HG03025 (cell line): ENCODE measurements at regions not wholly inside any gene's neighbourhood (a gene's known extent, or its start where the extent isn't known, plus 50 kb on each side); places are given as distances from the start of the nearest gene placed in this dataset.

Experiments
- ATAC-seq: cut with Tn5 transposase; IDR thresholded peaks from one replicate; pipeline ENCODE4 v1.9.1; 2021; ENCODE audit warnings: mild to moderate bottlenecking, moderate library complexity; ENCODE audit not compliant: unreplicated experiment, low FRiP score

DNA sequence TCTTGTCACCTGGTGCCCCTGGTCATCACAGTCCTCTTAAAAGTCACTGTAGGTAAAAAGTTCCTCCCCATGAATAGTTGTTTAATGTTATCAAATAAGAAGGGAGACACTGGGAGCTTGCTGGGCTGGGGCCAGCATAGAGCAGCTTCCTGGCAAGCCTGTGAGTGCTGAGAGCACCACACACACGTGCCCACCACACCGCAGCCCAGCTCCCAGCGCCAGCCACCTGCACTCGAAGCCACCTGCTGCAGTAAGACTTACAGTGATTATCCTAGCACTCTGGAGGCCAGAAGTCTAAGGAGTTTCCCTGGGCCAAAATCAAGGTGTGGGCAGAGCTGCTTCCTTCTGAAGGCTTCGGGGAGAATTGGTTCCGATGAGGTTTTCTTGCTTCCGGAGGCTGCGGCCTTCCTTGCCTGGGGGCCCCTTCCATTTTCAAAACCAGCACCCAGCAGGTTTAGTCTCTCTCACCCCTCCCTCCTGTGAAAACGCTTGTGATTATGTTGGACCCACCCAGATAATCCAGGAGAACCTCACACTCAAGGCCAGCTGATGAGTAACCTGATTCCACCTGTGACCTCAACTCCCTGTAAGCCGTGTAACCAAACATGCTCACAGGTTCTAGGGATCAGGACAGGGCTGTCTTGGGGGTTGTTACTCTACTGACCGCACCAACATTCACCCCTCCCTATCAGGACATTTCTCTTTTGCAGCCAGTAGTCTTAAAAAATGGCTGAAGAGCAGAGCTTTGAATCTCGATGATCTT is 687.2 kb downstream of the TBC1D22A start:
- no peak for ATAC-seq

DNA sequence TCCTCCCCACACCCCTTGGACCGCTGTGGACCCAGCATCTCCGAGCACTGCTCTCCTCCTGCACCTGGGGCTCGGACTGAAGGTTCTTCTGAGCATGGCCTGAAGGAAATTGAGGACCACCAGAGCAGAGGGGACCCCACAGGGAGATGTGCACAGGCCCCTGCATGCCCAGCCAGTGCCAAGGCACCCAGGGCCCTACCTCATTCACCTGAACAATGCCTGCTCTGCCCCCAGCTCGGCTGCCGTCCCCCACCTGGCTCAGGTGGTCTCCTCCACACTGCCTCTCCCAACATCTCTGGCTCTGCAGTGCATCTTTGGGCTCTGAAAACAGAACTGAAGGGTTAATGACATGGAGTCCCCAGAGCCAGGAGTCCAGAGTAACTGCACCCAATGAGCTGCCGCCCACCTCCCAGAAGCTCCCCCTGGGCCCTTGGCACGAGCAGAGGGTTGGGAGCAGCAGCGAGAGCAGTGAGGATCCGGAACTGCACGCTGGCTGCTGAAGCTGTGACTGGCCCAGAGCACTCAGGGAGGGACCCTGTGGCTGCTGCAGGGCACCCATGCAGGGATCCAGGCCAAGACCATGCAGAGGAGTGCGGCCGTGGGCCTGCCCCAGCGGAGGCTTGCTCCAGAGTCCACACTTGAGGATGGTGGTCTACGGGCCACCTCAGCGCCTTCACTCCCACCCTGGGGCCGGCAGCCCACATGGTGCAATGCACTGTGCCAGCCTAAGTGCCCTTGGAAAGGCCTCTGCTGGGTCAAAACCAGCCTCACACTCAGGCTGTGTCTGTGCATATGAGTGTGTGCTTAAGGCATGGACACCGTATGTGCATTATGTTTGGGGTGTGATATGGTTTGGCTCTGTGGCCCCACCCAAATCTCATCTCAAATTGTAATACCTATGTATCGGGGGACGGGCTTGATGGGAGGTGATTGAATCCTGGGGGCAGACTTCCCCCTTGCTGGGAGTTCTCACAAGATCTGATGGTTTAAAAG is 686.1 kb downstream of the TBC1D22A start:
- no peak for ATAC-seq

DNA sequence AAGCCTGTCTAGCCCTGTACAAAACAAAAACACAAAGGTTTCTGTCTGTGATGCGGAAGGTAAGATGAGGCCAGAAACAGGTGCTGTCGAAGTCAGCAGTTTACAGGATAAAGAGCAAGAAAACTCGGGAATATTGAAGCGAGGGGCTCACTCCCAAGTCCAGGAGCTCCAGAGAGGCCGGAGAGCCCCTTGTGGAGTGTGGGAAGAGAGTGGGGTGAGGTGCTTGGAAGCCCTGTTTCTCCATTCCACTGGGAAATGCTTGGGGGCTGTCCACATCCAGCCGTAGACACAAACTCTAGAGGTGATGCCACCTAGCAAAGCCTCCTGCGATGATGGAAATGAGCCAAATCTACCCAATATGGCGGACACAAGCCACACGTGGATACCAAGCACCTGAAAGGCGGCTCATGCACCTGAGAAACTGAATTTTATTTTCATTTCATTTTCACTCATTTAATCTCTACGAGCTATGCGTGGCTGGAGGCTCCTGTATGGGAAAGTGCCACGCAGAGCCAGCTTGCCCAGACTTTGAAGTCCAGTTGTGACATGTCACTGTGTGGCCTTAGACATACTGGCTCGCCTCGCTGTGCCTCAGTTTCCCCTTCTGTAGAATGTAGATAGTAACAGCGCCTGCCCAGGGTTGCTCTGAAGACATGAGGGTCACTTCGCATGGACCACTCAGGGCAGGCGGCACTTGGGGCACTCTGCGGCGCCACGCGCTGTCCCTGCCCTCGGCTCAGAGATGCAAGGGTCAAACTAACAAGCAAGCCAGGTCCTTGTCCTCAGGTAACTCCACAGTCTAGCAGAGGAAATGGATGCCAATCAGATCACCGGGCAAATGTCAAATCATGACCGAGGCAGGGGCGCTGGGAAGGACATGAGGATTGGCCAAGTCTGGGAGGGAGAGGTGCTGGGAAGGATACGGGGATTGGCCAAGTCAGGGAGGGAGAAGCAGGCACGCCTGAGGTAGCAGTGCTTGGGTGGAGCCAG is 684.7 kb downstream of the TBC1D22A start:
- ATAC-seq: no peak

DNA sequence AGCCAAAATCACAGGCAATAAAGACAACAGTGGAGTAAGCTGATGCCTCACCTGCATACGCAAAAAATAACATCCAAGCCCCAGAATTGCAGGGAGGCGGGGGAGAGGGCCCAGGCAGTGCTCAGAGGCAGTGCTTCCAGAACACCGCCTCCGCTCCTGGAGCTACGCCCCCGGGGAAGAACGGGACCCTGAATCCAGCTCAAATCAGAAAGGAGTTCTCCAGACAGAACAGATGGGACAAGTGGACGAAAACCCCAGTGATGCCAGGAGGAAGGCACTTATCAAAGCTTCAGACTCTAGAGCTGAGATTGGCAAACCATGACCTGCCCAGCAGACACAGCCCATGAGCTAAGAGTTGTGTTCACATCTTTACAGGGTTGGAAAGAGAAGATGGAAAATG is 683.9 kb downstream of the TBC1D22A start:
- ATAC-seq: no peak

DNA sequence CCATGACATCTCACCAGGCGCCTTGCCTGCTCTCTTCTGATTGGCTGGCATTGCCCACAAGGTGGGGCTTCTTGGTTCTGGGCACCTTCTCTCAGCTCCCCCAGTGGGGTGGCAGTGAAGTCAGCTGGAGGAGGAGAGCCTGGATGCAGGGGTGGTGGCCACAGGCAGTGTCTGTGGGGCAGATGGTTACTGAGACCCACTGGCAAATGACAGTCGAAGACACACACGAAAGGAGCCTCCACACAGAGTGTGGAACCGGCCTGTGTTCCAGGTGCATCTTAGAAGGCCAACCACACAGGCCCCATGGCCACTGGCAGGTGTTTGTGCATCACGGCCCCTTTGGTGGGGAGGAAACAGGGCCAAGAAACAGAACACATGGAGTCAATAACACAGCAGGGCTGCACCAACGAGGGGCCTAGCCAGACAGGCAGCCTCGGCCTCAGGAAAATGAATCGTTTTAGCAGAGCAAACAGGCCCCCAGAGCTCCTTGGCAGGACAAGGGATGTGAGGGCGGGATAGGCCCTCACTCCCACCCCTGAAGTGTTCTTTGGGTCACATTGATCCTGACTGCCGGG is 683.4 kb downstream of the TBC1D22A start:
- ATAC-seq: no peak

DNA sequence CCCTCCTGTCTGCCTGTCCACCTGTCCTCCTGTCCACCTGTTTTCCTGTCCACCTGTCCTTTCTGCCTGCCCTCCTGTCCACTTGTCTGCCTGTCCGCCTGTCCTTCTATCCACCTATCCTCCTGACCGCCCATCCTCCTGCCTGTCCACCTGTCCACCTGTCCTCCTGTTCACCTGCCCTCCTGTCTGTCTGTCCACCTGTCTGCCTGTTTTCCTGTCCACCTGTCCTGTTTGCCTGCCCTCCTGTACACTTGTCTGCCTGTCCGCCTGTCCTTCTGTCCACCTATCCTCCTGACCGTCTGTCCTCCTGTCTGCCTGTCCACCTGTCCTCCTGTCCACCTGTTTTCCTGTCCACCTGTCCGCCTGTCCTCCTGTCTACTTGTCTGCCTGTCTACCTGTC is 682.8 kb downstream of the TBC1D22A start:
- no peak for ATAC-seq

DNA sequence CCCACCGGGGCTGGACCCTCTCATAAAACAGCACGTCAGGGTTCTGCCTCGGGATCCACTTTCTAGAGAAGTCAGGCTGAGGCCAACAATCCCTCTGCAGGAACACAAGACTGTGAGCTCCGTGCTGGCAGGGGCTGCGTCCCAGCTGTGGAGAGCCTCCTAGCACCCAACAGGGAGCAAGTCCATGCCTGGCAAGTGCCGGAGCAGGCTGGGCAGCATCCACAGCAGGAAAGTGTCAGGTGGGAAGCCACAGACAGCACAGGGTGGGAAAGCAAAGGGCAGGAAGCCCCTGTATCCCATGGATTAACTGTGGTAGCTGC is 682.3 kb downstream of the TBC1D22A start:
- ATAC-seq: no peak

DNA sequence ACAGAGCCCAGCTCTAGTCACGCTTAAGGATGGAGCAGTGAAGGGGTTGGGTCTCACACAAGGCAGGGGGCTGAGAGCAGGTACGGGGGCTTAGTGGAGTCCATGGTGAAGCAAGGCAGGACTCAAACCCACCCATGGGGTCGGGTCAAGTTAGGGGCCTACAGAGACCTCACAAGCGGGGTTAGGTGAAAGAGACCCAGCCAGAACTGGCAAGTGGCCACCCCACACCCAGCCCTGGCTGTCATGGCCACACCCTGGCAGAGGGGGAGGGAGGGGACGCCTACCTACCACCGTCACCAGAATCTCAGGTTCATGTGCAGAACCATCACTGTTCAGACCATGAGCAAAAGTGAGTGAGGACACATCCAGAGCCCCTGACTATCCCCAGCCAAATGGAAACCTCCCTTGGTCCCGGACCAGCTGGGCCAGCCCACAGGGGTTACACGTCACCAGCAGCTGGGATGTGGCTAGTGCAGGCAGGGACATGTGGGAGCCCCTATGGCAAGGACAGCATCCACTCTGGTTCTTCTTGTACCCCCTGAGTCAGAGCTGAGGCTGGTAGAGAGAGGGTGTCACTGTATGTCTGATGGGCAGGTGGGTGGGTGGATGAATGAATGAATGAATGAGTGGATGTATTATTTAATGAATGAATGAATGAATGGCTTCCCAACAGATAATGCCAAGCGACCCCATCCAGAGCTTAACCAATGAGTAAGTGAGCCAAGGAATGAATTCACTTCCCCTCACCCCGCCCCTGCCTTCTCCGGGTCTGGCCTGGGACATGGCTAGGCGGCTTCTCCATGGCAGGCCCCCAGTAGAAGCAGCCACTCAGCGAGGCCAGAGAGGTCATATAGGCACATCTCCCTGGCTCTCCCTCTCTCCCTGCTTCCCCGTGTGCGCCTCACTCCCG is 681.6 kb downstream of the TBC1D22A start:
- no peak for ATAC-seq

DNA sequence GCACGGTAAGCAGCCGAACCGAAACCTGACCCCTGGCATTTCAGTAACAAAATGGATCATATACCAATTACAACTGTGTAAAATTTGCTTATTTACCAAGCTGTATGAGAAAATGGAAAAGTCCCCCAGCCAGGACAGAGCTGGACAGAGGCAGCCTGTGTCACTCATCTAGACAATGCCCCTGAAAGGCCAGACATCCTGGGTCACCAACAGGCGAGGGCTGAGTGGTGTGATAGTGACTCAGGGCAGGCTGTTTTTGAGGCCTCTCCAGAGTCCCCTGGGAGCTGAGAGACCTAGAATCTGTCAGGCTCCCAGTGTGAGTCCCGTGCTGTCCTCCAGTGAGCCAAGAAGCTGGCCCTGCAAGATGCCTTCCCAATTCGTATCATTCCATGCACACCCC is 680.4 kb downstream of the TBC1D22A start:
- no peak for ATAC-seq

DNA sequence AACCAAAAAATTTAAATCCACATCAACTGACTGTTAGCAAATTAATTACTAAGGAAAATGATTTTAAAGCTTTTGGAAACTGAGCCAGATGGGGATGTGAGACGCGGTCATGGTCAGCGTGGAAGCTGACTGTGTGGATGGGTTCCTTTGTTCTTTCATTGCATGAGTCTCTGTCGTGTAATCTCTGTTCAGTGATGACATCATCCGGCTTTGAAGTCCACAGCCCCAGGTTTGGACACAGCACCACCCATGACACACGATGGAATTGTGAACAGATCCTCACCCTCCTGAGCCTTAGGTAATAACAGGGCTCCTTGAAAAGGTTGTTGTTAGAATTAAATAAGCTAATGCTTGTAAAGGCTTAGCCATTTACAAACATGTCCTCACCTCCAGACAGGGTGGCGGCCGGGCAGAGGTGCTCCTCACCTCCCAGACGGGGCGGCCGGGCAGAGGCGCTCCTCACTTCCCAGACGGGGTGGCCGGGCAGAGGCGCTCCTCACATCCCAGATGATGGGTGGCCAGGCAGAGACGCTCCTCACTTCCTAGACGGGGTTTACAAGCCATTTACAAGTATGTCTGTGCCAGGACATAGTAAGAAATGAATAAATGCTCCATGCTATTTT is 677.3 kb downstream of the TBC1D22A start:
- ATAC-seq: no peak

DNA sequence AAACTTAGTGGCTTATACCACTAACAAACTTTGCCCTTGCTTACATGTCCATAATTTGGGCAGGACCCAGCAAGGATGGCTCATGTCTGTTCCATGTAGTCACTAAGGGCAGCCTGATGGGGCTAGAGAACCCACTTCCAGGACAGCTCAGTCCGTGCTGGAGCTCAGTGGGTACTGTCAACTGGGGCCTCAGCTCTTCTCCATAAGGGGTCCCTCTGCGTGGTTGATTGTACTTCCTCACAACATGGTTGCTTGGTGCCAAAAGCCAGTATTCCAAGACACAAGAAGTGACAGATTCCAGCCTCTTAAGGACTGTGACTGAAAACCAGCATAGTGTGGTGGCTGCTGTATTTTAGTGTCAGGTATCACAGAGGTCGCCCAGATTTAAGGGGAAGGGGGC is 675.2 kb downstream of the TBC1D22A start:
- ATAC-seq: no peak

DNA sequence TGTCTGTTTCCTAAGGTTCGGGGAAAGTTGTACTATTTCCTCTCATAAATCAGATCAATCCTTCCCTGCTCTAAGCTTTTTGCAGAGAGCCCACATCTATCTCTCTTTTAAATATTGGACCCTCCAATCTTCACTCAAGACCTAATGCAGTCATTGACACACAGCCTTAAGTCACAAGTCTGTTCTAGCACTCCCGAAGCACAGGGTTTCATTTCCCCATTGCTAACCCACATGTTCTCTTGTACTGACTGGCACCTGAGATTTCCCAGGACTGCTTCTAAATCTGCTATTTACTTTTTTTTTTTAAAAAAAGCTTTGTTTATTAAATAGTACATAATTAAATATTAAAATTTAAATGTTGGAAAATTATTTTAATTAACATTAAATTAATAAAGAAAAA is 674.7 kb downstream of the TBC1D22A start:
- no peak for ATAC-seq

DNA sequence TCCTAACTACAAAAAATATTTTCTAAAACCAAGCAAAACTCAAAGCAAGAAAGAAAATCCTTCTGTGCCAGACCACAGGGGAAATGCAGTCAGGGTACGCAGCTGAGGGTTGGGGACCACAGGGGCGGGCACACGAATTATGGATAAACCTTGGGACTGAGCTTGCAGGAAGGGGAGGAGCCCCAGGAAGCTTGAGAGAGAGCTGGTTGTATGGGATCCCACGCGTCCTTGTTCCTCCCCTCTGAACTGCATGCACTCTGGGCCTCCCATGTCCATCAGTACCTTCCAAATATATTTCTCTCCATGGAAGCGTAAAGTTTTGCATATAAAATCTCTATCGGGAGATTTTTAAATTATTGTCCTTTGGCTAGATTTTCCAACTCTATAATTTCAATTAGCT is 673.4 kb downstream of the TBC1D22A start:
- ATAC-seq: no peak

DNA sequence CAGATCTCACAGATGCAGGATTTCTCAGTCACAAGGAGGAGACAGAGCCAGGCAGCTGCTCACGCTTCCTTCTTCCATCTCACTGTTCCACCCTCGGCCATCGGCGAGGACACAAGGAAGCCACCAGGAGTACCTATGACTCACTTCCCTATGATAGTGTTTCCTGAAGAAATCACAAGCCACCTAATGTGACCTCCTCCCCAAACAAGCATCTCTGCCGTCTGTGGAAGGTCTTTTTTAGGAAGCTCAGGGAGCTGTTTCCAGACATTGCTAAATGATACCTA is 672.7 kb downstream of the TBC1D22A start:
- ATAC-seq: no peak

DNA sequence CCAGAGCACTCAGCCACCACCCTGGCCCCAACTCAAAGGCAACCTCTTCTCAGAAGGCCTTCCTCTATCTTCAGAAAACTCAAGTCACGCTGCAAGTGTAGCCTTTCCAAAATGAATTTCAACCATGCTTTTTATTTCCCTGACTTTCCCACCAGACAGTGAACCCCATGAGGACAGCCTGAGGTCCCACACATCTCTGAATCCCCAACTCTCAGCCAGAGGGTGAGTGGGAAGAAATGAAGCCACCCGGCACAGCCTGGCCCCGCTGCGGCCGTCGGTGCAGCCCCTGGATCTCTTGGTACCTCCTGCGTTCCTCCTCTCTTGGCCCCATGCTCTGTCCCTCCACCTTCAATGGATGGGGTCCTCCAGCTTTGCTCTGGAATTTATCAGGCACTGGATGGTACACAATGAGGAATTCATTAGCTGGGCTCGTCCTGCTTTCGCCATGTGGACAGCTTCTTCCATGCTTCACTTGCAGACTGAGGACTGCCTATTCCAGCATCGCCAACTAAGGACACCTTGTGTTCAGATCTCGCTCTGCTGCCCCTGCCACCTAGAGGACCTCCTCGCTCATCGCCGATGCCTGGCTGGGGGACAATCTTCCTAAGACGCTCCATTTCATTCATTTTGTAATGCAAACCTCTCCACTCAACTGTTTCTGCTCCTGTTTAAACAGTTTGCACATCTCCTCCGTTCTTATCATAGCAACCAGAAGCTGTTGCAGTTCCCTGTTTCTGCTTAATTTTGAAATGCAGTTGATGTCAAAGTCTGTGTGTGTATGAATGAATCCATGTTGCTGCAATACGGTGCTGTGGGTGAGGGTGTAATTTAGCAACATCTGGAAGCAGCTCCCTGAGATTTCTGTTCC is 672.1 kb downstream of the TBC1D22A start:
- no peak for ATAC-seq

DNA sequence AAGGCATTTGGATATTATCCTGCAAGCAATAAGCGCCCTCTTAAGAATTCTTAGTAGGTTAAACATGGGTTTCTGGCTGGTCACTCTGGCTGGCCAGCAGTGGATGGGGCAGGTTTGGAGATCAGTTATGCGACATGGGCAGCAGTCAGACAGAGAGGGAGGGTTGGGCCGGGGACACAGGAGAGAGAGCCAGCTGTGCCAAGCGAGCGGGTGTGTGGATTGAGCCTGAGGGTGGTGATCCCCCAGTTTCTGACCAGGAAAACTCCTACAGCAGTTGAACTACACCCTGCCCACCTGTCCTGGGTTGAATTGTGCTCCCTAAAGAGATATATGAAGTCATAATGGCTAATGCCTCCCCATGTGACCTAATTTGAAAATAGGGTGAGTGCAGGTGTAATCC is 671.2 kb downstream of the TBC1D22A start:
- no peak for ATAC-seq

DNA sequence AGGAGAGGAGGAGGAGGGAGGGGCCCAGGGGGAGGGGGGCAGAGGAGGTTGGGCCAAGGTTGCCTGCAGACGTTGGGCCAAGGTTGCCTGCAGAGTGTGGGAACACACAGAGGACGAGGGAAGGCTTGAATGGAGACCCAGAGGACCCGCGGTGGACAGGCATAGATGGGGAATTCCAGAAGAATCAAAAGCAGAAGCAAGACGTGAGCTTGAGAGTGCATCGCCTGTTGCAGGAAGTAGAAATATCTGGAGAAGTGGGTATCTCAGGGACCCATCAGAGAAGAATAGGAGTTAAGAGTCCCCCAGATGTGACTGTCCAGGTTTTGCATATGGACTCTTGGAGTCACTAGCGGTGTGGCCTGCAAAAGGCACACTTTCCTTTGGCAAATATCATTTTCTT is 670.2 kb downstream of the TBC1D22A start:
- ATAC-seq: no peak
